HepG2 (cell line): ENCODE measurements at regions not wholly inside any gene's neighbourhood (a gene's known extent, or its start where the extent isn't known, plus 50 kb on each side); places are given as distances from the start of the nearest gene placed in this dataset.

Source experiments
- ATAC-seq: fragments of 200-7000 bp; cut with Tn5 transposase; 3 replicates; pipeline ENCODE4 v1.9.1; 2020; ENCODE audit warnings: mild to moderate bottlenecking, moderate library complexity
- BruUV-seq: library from RNA; stranded (reverse); fragments of 400-500 nt; replicated peaks from 2 replicates; lab custom pipeline; 2021; lab: Mats Ljungman, UMichigan
- CTCF ChIA-PET: fragments of 300-600 bp; formaldehyde crosslinking; extraction: SDS; loops from one replicate; lab custom pipeline; 2021; ENCODE audit warnings: low total read pairs, inconsistent platforms, low intra/inter-chr PET ratio; lab: Yijun Ruan, JAX
- POLR2A ChIA-PET: fragments of 350-600 bp; sonication (Branson Sonifier 250); formaldehyde crosslinking; loops from one replicate; lab custom pipeline; 2020; ENCODE audit warnings: antibody characterized with exemption, inconsistent platforms; lab: Yijun Ruan, JAX
- DNase-seq: peaks from one replicate; pipeline ENCODE4 v3.0.0-alpha.2; 2015; ENCODE audit warnings: low spot score
- FAIRE-seq: peaks from 3 replicates; lab custom pipeline; 2011; peaks lifted over from hg19 to GRCh38; lab: Jason Lieb, UNC
- H2AFZ ChIP-seq: one replicate; pipeline ENCODE4 v1.6.1; 2011; ENCODE audit warnings: low read length, inconsistent platforms
- H3K27ac ChIP-seq: fragments of 300-600 bp; 3 replicates; pipeline ENCODE4 v1.8.0; 2011; ENCODE audit warnings: mixed run types, mild to moderate bottlenecking, mixed read lengths, low read length, inconsistent platforms; ENCODE audit not compliant: insufficient read depth; ENCODE audit errors: extremely low read length
- H3K27me3 ChIP-seq, 2 experiments: fragments of 200-600 bp in 1 of 2; 2 replicates in 1 of 2; 3 replicates in 1 of 2; pipeline versions ENCODE4 v1.6.0 to v1.8.0; 2011; ENCODE audit warnings: low read length in 2 of 2, mild to moderate bottlenecking in 2 of 2, moderate library complexity in 2 of 2, inconsistent platforms in 1 of 2; ENCODE audit not compliant: insufficient read depth in 2 of 2, control insufficient read depth in 1 of 2
- H3K36me3 ChIP-seq, 2 experiments: fragments of 200-600 bp in 1 of 2; replicated peaks in 1 of 2; 2 replicates in 1 of 2; 3 replicates in 1 of 2; pipeline versions ENCODE4 v1.5.1 to v1.8.0; 2011; ENCODE audit warnings: low read length in 2 of 2, inconsistent platforms in 1 of 2; ENCODE audit not compliant: insufficient read depth in 2 of 2, control insufficient read depth in 1 of 2
- H3K4me1 ChIP-seq: 2 replicates; pipeline ENCODE4 v1.5.1; 2012; ENCODE audit warnings: low read length, inconsistent platforms; ENCODE audit not compliant: insufficient read depth
- H3K4me2 ChIP-seq: 2 replicates; pipeline ENCODE4 v1.6.0; 2011; ENCODE audit warnings: low read depth, low read length, inconsistent platforms
- H3K4me3 ChIP-seq, 3 experiments: fragments of 200-600 bp in 1 of 3; sonication (generic), shearing (Covaris generic) in 1 of 3; replicated peaks in 1 of 3; 2 replicates each; pipeline ENCODE4 v1.5.1; 2011 to 2016; ENCODE audit warnings: low read length in 3 of 3, inconsistent platforms in 2 of 3, low read depth in 2 of 3, mild to moderate bottlenecking in 2 of 3, control low read depth in 1 of 3, mixed read lengths in 1 of 3; ENCODE audit not compliant: insufficient read depth in 1 of 3
- H3K79me2 ChIP-seq: one replicate; pipeline ENCODE4 v1.6.1; 2011; ENCODE audit warnings: low read length, inconsistent platforms; ENCODE audit not compliant: insufficient read depth
- H3K9ac ChIP-seq: 2 replicates; pipeline ENCODE4 v1.6.0; 2011; ENCODE audit warnings: mild to moderate bottlenecking, low read depth, low read length, inconsistent platforms; ENCODE audit not compliant: insufficient read depth
- H3K9me3 ChIP-seq: 2 replicates; pipeline ENCODE4 v1.5.1; 2012; ENCODE audit warnings: mild to moderate bottlenecking, low read length
- H4K20me1 ChIP-seq: 2 replicates; pipeline ENCODE4 v1.6.0; 2011; ENCODE audit warnings: inconsistent platforms, mild to moderate bottlenecking, low read length, moderate library complexity; ENCODE audit not compliant: insufficient read depth
- CSRNP1 ChIP-seq: sonication (generic); formaldehyde crosslinking; IDR thresholded peaks from 2 replicates; pipeline ENCODE4 v1.8.1; 2023; ENCODE audit warnings: mild to moderate bottlenecking, missing genetic modification reagents
- FOXO4 ChIP-seq: sonication (generic); formaldehyde crosslinking; conservative IDR thresholded peaks from 2 replicates; pipeline ENCODE4 v1.8.1; 2023; ENCODE audit warnings: missing genetic modification reagents
- ZBTB33 ChIP-seq: sonication (generic); formaldehyde crosslinking; IDR thresholded peaks from 2 replicates; pipeline ENCODE4 v1.4.0; 2020; ENCODE audit warnings: missing genetic modification reagents
- WGBS: methylation state at CpG from one replicate; pipeline ENCODE4 v1.1.6; 2017; ENCODE audit warnings: low lambda C conversion rate; 5-methylcytosine and 5-hydroxymethylcytosine counted together
- in situ Hi-C: cut with HindIII; loops from 2 replicates; pipeline ENCODE4 v1.10.0; 2017; ENCODE audit warnings: low pct_unique_long_range_greater_than_20kb; ENCODE audit not compliant: extremely low pct_ligation_motif_present
- intact Hi-C: fragments of 100-400 bp; cut with micrococcal nuclease; formaldehyde crosslinking; loops from one replicate; pipeline ENCODE4 v1.10.0; 2022; ENCODE audit not compliant: unreplicated experiment

GRCh38 chr12:90037740-90038139, 329.1 kb upstream of the ATP2B1 start:
- POLR2A ChIA-PET = no interaction called here
- Histone ChIP-seq H4K20me1 (no peaks in the 10 kb centered on the region), H3K27ac (no peak overlapping the region), H3K9me3 (no peaks in the 10 kb centered on the region), H3K36me3 (no peaks in the 10 kb centered on the region), H3K27me3 (no peaks in the 10 kb centered on the region), H3K4me2 (no peak overlapping the region), H2AFZ (no peak overlapping the region), H3K4me1 (no peaks in the 10 kb centered on the region), H3K9ac (no peak overlapping the region), H3K79me2 (no peaks in the 10 kb centered on the region), H3K4me3 (no peak overlapping the region)
- 0% methylated on average over 1 of the region's 1 CpG for WGBS
- intact Hi-C loops = no loop called here
- in situ Hi-C loops = no loop called here
- CTCF ChIA-PET = no interaction called here
- FAIRE-seq = no peak
- TF ChIP-seq ZBTB33 (CRISPR knock-in tag) (no peak), CSRNP1 (CRISPR knock-in tag) (no peak), FOXO4 (CRISPR knock-in tag) (no peak)
- ATAC-seq = no peak
- BruUV-seq = no TSS peak
- no peak for DNase-seq
